ENCODE measurements at regions not wholly inside any gene's neighbourhood (a gene's known extent, or its start where the extent isn't known, plus 50 kb on each side); places are given as distances from the start of the nearest gene placed in this dataset.
"Not testable (repeated sequence)": the region's sequence is repeated elsewhere in the genome, so short reads cannot be mapped to it uniquely, and the experiment has no call there.

DNA sequence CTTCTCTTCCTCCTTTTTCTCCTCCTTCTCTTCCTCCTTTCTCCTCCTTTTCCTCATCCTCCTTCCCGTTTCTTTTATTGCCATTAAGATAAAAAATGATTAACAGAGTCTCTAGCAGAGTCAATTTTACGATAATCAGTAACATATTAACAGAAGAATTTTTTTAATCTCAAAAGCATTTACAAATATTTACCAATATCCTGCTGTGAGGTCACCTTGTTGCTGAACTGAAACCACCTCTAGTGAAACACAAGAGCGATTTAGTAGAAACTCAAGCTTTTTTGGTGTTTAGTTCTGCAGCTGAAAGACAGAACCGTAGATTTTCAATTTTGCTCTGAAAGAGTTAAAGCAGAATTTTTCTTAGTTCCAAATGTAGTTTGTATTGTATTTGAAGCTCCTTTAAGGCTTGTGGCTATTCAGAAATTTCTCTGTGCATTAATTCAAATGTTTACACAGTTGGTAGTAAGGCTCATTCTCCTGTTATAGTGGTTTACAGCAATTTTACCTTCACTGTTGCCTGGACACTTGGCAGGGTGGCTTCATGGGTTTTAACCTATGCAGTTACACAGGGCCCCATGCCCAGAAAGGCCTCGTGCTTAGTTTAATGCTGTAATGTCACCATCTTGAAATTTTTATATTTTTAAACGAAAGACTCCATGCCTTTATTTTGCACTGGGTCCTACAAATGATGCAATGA is 1106.6 kb upstream of the FAM98A start:
- no peak for DNase-seq (ENCODE audit: low read depth)

DNA sequence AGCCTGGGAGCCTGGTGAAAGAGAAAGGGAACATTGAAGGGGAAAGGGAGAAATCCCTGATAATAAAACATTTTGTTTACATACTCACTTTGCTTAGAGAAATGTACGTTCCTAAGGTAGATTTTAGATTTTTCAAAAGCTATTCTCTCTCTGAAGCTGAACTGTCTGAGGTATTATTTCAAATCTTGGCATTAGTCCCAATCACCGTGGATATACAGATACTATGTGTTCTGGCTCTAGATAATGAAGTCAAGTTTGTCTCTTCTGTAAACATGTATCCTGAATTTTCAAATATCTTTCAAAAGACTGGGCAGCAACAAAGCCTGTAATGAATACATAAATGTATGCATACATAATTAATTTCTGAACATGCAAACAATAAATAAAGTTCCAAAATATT is 1104.2 kb upstream of the FAM98A start:
- no peak for DNase-seq (ENCODE audit: low read depth)

DNA sequence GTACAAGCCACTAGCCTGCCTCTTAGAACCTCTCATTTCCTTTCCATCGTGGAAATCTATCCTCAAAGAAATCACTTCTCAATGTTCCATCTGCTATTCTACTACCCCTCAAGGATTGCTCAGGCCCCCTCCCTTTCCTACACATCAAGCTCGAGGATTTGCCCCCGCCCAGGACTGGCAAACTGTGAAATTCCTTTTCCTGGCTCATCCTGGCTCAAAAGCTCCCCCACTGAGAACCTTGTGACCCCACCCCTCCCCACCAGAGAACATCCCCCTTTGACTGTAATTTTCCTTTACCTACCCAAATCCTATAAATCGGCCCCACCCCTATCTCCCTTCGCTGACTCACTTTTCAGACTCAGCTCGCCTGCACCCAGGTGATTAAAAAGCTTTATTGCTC is 1103.3 kb upstream of the FAM98A start:
- DNase-seq (ENCODE audit: low read depth) = not testable (repeated sequence)

DNA sequence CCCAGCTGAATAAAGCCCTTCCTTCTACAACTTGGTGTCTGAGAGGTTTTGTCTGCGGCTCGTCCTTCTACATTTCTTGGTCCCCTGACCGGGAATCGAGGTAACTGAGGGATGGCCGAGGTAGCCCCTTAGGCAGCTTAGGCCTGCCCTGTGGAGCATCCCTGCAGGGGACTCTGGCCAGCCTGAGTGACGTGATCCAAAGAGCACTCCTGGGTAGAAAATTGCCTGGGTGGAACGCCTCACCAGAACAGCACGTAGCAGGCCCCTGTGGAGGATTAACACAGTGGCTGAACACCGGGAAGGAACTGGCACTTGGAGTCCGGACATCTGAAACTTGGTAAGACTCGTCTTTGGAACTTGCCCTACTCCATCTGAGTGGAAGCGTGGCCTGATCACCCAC is 1078.5 kb upstream of the FAM98A start:
- not testable (repeated sequence) for DNase-seq (ENCODE audit: low read depth)

DNA sequence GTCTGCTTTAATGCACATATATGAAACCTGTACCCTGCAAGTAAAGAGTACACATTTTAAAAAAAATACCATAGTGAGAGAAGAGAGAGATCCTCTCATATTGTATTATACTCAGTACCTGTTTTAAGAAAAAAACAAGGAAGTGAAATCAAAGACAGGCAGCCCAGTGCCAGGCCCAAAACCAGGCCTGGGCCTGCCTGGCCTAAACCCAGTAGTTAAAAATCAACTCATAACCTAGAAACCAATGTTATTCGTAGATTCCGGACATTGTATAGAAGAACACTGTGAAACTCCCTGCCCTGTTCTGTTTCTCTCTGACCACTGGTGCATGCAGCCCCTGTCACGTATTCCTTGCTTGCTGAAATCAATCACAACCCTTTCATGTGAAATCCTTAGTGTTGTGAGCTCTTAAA is 1078.0 kb upstream of the FAM98A start:
- DNase-seq (ENCODE audit: low read depth) = not testable (repeated sequence)

DNA sequence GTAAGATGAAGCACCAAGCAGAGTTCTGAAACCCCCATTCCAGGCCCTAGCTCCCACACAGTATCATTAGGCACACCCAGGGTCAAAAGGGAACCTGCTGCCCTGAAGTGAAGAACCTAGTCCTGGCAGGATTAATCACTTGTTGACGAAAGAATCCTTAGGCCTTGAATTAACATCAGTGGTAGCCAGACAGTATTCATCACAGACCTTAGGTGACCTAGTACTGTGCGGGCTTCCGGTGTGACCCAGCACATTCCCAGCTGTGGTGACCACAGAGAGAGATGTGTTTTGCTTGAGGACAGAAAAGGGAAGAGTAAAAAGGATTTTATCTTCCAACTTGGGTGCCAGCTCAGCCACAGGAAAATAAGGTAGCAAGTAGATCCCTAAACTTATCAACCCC is 1071.4 kb upstream of the FAM98A start:
- DNase-seq (ENCODE audit: low read depth) = no peak

DNA sequence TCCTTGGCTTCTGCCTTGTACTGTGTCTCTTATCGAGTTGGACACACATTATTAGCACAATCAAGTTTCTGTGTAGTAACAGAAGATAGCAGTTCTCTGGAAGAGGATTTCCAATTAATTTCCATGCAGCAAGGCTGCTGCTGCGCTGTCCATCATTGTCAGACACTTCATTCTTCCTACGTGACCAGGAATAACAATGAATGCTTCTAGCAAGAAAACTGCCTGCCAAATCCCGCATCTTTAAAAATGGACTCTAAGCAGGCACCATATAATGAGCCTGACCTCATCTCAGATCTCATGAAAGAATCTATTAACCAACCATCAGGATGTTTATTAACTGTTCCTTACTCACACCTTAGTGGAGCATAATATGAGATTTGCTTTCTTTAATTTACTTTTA is 1067.7 kb upstream of the FAM98A start:
- DNase-seq (ENCODE audit: low read depth) = no peak

DNA sequence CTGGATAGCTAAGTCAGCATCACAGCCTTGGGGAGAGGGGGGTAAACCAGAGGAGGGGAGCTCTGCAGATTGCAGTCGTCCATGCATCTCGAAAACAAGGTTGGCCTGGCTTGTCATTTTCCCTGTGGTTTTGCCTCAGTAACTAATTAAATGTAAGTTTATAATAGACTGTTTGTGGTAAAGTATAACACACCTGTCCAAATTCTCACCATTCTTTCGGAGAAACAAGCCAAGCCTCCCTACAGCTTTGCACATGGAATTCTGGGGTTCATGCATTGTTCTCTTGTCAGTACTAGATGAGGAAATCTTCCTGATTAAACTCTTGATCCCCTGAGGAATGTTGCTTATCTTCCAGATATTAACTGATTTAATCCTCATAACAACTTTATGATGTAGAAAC is 1065.2 kb upstream of the FAM98A start:
- no peak for DNase-seq (ENCODE audit: low read depth)

DNA sequence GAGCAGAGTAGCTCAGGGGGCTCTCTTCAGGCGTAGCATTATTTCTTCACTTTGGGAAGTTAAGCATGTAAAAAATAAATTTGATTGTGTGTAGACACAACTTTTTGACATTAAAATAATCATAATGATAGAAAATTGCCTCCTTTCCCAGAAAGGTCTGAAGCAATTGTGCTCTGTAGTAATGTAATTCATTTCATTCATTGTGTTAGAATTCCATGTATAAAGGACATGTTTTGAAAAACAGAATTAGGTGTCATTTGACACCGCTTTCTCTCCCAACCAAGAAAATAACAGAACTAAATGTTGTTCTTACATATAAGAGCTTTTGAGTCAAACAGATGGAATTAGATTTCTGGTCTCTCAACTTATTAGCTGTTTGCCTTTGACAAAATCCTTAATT is 1064.2 kb upstream of the FAM98A start:
- no peak for DNase-seq (ENCODE audit: low read depth)

DNA sequence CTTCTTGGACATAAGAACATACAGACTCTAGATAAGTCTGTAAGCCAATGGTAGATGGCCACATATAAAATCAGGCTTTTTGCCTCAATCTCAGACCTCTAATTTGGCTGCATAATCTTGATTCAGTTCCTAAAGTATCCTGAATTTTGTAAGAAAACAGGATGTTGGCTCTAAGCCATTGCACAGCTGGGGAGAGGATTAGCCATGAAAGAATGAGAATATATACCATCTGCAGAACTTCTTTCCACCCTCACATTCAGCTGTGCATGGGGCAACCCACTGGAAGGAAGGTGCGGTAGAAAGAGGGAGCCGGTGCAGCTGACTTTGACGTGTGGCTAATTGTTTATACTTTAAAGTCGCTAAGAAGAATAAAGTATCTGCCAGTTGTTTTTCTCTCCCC is 1061.6 kb upstream of the FAM98A start:
- no peak for DNase-seq (ENCODE audit: low read depth)

DNA sequence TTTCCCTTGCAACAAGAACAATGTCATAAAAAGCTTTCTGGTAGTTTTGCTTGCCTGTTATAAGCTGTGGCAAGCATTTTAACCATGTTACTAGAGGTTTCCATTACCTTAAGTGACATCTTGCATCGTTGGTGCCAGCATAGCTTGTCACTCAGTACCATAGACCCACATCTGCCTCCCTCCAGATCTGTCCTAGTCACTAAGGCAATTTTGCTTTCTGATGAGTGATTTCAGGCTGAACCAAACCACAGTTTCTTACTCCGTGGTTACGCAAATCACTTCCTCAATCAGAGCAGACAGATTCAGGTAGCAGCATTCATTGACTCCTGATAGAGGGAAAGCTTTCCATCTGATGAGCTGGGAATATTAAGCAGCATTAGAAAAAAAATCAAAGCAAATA is 1057.5 kb upstream of the FAM98A start:
- DNase-seq (ENCODE audit: low read depth) = no peak

DNA sequence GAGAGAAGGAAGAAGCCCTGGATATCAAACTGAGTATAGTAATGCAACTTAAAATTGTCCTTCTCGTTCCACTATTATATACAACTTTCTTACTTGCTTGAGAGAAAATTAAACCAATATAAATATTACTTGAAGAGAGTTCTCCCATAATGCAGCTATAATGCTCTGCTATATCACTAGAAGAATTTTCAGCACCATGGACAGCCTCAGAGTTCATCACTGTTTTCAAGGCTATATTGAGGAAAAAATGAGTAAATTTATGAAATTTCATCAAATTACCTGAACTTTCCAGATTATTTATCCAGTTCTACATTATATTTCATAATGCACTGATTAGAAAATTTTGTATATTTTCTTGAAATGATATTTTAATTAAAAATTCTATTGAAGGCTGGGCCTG is 1053.5 kb upstream of the FAM98A start:
- DNase-seq (ENCODE audit: low read depth) = no peak

DNA sequence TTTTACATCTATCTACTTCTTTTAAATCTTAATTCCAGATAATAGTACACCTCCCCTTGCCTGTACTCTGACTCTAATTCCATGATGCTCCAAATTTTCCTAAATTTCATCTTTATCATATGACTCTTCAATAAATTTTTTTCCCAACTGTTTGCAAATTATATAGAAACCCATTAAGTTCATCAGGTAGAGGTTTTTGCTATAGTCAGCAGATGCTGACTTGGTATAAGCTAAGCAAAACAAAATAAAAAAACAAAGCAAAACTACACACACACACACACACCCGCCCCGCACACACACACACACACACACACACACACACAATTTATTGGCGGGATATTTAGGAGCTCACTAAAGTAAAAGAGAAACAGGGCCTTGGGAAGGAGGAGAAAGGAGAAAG is 1047.8 kb upstream of the FAM98A start:
- DNase-seq (ENCODE audit: low read depth) = no peak

DNA sequence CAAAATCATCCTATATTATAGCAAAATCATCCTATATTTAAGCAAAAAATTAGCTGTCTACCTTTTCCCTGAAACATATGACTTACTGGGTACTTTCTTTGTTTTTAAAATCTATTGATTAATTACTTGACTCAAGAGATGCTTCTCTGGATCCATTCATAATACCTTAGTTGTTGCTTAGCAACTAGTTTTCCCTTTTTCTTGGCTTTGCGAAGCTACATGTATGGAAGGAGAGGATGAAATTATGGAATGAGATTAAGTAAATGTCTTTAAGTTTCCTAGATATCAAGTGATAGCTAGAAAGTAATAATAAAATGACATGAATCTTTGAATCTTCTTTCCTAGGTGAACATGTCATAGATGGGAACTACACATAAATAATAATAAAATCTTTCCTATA is 1033.2 kb upstream of the FAM98A start:
- no peak for DNase-seq (ENCODE audit: low read depth)

DNA sequence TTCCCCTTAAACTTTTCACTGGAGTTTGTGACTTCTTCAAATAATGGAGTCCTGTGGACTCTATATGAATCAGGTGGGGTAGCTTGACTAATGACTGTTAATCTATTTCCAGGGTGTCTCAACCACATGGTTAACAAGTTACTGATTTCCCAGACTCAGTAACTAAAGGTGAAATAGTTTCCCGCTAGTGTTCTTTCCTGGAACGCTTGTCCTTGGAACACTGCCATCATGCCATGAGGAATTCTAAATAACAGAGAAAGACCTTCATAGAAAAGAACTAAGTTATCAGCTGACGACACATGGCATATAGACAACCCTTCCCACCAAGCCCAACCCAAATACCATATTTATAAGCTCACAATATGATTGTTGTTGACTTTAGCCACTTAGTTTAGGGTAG is 1027.9 kb upstream of the FAM98A start:
- DNase-seq (ENCODE audit: low read depth) = no peak

DNA sequence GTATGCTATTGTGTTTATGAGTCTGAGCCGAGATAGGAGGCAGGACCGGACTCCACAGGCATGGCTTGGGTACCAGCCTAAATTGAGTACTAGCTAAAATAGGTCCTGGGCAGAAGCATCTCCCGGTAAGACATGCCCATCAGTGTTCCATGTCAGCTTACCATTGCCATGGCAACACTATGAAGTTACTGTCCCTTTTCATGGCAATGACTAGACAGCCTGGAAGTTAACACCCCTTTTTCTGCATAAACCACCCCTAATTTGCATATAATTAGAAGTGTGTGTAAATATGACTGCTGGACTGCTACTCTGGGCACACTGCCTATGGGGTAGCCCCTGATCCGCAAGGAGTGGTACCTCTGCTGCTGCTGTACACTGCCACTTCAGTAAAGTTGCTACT is 1005.1 kb upstream of the FAM98A start:
- DNase-seq (ENCODE audit: low read depth) = no peak

DNA sequence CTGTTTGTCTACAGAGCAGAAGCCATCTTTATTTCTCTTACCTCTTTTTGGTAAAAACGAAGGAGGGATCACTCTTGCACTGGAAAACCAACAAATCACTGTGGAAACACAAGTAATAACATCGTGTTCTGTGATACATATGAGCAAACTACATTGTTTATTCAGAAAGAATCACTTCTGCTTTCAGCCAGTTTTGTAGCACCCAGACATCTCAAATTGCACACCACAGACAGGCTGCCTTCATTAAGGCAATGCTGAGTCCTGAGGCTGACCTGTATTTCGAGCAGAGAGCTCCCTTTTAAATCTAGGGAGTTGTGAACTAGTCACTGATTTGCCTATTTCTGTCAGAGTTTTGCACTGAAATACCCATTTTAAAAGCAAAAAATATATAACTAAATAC is 1003.2 kb upstream of the FAM98A start:
- DNase-seq (ENCODE audit: low read depth) = no peak

DNA sequence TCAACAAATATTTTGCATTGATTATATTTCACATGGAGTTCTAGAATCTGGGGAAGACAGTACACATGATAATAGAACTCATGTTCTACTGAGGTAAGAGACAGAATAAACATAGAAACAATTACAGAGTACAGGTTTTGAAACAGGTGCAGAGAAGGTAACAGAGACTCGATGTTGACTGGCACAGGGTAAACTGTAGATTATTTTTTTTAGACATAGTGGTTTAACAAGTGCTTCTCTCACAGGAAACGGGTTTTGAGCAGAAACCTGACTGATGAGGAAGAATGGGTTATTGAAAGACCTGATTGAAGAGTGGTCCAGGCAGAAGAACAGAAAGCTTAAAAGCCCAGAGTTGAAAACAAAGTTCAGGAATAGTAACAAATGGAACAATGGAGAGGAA is 1002.5 kb upstream of the FAM98A start:
- no peak for DNase-seq (ENCODE audit: low read depth)

DNA sequence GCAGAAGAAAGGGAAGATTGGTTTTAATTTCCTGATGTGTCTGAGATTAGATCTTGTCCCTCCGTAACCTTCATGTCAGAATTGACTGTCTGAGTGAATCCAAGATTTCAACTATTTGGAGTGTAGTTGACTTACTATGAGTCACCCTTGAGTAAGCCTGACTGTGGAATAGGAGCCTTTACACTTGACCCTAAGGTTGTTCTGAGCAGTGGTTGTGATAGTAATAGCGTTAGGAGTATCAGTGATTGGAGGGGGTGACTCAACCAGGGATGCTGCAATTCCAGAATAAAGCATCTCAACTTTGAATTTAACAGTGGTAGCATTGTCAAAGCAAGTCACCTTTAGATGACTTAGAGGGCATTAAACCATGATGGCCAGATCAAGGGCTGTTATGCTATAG is 979.5 kb upstream of the FAM98A start:
- DNase-seq (ENCODE audit: low read depth) = no peak

DNA sequence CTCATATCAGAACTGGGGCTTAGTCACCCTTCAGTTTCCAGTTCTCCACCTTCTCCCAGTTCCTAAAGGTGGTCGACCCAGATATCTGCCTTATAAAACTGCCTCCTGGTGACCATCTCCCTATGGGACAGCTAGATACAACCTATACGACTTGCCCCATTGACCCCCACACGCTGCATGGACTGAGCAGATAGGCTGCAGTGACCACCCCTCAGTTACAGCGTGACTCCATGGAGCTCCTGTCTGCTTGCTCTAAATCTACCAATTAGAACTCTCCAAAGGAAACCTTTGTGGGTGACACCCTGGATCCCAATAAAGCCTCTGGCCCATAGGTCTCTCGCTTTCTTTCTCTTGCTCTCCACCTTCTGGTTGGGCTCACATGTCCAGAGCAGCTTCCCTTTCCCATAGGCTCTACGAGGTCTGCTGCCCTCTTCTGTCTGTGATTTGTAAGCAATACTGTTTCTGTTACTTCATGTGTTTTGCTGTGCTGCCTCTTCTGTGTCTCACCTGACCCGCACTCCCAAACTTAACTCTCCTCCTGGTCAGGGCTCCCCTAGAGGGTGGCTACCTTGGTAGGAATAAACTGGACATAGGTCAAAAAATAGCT is 971.3 kb upstream of the FAM98A start:
- no peak for DNase-seq (ENCODE audit: low read depth)

DNA sequence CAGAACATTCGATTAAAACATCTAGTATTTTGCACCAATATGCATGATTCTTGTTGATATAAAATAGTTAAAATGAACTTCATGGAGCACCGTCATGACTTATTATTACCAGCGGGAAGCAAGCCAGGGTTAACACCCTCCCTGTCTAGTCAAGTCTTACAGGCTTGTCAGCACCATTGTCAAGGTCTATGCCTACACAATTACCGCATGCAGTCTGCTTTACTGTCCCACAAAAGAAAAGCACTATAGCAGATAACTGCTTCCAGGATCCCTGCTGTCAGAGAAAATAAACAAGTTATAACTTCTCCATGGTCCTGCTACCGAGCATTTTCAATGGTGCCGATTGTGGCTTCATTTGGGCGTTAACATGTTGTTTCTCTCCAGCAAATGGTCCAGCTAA is 968.0 kb upstream of the FAM98A start:
- DNase-seq (ENCODE audit: low read depth) = no peak

DNA sequence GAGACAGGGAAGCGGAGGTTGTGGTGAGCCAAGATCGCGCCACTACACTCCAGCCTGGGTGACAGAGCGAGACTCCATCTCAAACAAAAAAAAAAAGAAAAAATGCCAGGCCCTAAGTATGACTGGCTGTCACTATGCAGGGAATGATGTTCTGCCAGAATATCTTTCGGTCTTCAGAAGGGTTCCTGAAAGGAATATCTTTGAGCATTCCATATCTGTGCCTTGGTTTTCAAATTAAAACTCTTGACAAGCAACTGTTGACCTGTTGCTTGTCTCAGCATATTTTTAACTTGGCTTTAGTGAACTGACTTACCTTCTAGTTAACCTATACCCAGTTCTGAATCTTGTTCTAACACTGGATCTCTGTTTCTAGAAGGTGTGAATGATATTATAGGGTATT is 953.2 kb upstream of the FAM98A start:
- no peak for DNase-seq (ENCODE audit: low read depth)

DNA sequence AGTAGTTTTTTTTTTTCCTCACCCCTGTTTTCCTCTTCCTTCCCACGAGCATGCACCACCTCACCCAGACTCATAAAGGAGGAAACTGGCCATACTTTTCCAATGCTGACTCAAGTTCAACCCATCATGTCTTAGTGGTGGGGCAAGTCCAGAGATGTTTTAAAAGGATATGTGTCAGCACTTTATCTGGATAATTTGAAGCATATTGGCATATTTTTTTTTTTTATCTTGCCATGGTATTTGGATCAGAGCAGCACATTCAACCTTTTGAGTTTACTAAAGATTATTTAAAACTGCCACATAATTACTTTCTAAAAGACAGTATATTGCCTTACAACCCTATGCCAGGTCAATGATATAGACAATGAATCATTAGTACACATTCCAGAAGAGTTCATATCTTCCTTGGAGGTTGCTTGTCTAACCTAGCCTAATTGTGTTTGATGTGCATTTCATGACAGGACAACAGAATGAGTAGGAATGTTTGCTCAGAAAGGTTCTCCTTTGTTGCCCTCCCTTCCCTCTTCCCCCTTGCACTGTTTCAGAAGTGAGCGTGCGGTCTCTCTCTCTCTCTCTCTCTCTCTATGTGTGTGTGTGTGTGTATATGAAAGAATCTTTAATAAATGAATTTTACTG is 950.7 kb upstream of the FAM98A start:
- DNase-seq (ENCODE audit: low read depth) = no peak

DNA sequence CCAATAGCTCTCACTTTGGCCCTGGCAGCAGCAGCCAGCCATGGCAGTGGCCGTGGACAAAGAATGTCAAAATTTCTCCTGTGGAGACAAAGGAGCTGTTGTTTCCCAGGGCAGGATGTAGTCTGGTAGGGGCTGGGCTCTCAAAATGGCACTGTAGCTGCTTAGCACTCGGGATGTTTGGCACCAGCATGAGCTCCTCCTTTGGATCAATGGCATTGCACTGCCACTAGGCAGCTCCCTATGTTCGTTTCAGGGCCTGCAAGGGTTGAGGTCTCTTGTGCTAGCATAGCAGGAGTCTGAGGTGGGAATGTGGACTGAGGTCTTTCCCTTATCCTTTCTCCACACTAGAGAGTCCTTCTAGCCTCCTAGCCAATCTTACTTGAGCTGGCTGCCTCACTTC is 948.8 kb upstream of the FAM98A start:
- DNase-seq (ENCODE audit: low read depth) = no peak
